ENCODE measurements at regions not wholly inside any gene's neighbourhood (a gene's known extent, or its start where the extent isn't known, plus 50 kb on each side); places are given as distances from the start of the nearest gene placed in this dataset.
"Not testable (repeated sequence)": the region's sequence is repeated elsewhere in the genome, so short reads cannot be mapped to it uniquely, and the experiment has no call there.

GRCh38 chr5:106397700-106398099 lies 1273.0 kb downstream of the EFNA5 start:
- in situ Hi-C loops (cut with HindIII; ENCODE audit: low sequenced_read_pairs): no loop called here
- DNase-seq (ENCODE audit: low spot score): no peak

- in situ Hi-C loops (cut with HindIII; ENCODE audit: low sequenced_read_pairs): no loop called here
- no peak for DNase-seq (ENCODE audit: low spot score)
These were observed 1277.5 kb downstream of the EFNA5 start for GRCh38 chr5:106393276-106393675.

- in situ Hi-C loops (cut with HindIII; ENCODE audit: low sequenced_read_pairs): no loop called here
- DNase-seq (ENCODE audit: low spot score): no peak
These were observed 1278.0 kb downstream of the EFNA5 start for GRCh38 chr5:106392766-106393165.

- DNase-seq (ENCODE audit: low spot score); in situ Hi-C loops (cut with HindIII; ENCODE audit: low sequenced_read_pairs): not testable (repeated sequence)
These were observed 1283.0 kb downstream of the EFNA5 start for GRCh38 chr5:106387767-106388166.

GRCh38 chr5:106386287-106386686 lies 1284.5 kb downstream of the EFNA5 start:
- in situ Hi-C loops (cut with HindIII; ENCODE audit: low sequenced_read_pairs): no loop called here

GRCh38 chr5:106380736-106381135 lies 1290.0 kb downstream of the EFNA5 start:
- no peak for DNase-seq (ENCODE audit: low spot score)
- in situ Hi-C loops (cut with HindIII; ENCODE audit: low sequenced_read_pairs): no loop called here

More at GRCh38 chr5:106386287-106386686, 1284.5 kb downstream of the EFNA5 start:
- no peak for DNase-seq (ENCODE audit: low spot score)

- no peak for DNase-seq (ENCODE audit: low spot score)
- in situ Hi-C loops (cut with HindIII; ENCODE audit: low sequenced_read_pairs): no loop called here
These were observed 1294.2 kb downstream of the EFNA5 start for GRCh38 chr5:106376522-106376921.

- in situ Hi-C loops (cut with HindIII; ENCODE audit: low sequenced_read_pairs): no loop called here
- no peak for DNase-seq (ENCODE audit: low spot score)
These were observed 1295.8 kb downstream of the EFNA5 start for GRCh38 chr5:106374956-106375355.

GRCh38 chr5:106368021-106368420 lies 1302.7 kb downstream of the EFNA5 start:
- DNase-seq (ENCODE audit: low spot score): no peak
- in situ Hi-C loops (cut with HindIII; ENCODE audit: low sequenced_read_pairs): no loop called here

- in situ Hi-C loops (cut with HindIII; ENCODE audit: low sequenced_read_pairs): no loop called here
- DNase-seq (ENCODE audit: low spot score): no peak
These were observed 1303.5 kb downstream of the EFNA5 start for GRCh38 chr5:106367281-106367680.

GRCh38 chr5:106363578-106363977 lies 1307.2 kb downstream of the EFNA5 start:
- DNase-seq (ENCODE audit: low spot score): no peak
- in situ Hi-C loops (cut with HindIII; ENCODE audit: low sequenced_read_pairs): no loop called here

GRCh38 chr5:106361905-106362304 lies 1308.8 kb downstream of the EFNA5 start:
- no peak for DNase-seq (ENCODE audit: low spot score)
- in situ Hi-C loops (cut with HindIII; ENCODE audit: low sequenced_read_pairs): no loop called here

- DNase-seq (ENCODE audit: low spot score): no peak
- in situ Hi-C loops (cut with HindIII; ENCODE audit: low sequenced_read_pairs): no loop called here
These were observed 1339.3 kb downstream of the EFNA5 start for GRCh38 chr5:106331415-106331814.

GRCh38 chr5:106324356-106324755 lies 1346.4 kb downstream of the EFNA5 start:
- in situ Hi-C loops (cut with HindIII; ENCODE audit: low sequenced_read_pairs): no loop called here
- no peak for DNase-seq (ENCODE audit: low spot score)

GRCh38 chr5:106321242-106321641 lies 1349.5 kb downstream of the EFNA5 start:
- in situ Hi-C loops (cut with HindIII; ENCODE audit: low sequenced_read_pairs): no loop called here
- no peak for DNase-seq (ENCODE audit: low spot score)

- no peak for DNase-seq (ENCODE audit: low spot score)
- in situ Hi-C loops (cut with HindIII; ENCODE audit: low sequenced_read_pairs): no loop called here
These were observed 1356.4 kb downstream of the EFNA5 start for GRCh38 chr5:106314221-106314824.

- no peak for DNase-seq (ENCODE audit: low spot score)
- in situ Hi-C loops (cut with HindIII; ENCODE audit: low sequenced_read_pairs): no loop called here
These were observed 1358.4 kb downstream of the EFNA5 start for GRCh38 chr5:106312360-106312759.

- DNase-seq (ENCODE audit: low spot score): no peak
- in situ Hi-C loops (cut with HindIII; ENCODE audit: low sequenced_read_pairs): no loop called here
These were observed 1359.4 kb downstream of the EFNA5 start for GRCh38 chr5:106311230-106311915.

- in situ Hi-C loops (cut with HindIII; ENCODE audit: low sequenced_read_pairs): no loop called here
- no peak for DNase-seq (ENCODE audit: low spot score)
These were observed 1363.5 kb downstream of the EFNA5 start for GRCh38 chr5:106307265-106307664.

GRCh38 chr5:106306313-106307028 lies 1364.3 kb downstream of the EFNA5 start:
- DNase-seq (ENCODE audit: low spot score): no peak
- in situ Hi-C loops (cut with HindIII; ENCODE audit: low sequenced_read_pairs): no loop called here
